ENCODE measurements at regions not wholly inside any gene's neighbourhood (a gene's known extent, or its start where the extent isn't known, plus 50 kb on each side); places are given as distances from the start of the nearest gene placed in this dataset.

- TF ChIP-seq CTCF (IDR thresholded peaks at IDR 0.05; ENCODE audit: insufficient read depth, low read length) (no peak), POLR2AphosphoS5 (IDR thresholded peaks at IDR 0.05; ENCODE audit: low read depth) (no peak)
Measured at GRCh38 chr6:81300961-81301360, 451.5 kb downstream of the TENT5A start.

Measured in HL-60 (cell line).